ENCODE measurements at regions not wholly inside any gene's neighbourhood (a gene's known extent, or its start where the extent isn't known, plus 50 kb on each side); places are given as distances from the start of the nearest gene placed in this dataset.

GRCh38 chr14:84643446-84643845, 886.5 kb upstream of the FLRT2 start:
- Histone ChIP-seq H3K9me2 (ENCODE audit: insufficient read depth, low read length) (no peaks in the 10 kb centered on the region), H3K9me3 (ENCODE audit: low read length) (no peaks in the 10 kb centered on the region), H2AFZ (ENCODE audit: low read depth, low read length) (no peak overlapping the region), H3K27ac (ENCODE audit: low read length) (no peak overlapping the region), H3K27me3 (ENCODE audit: insufficient read depth, low read depth, low read length) (no peaks in the 10 kb centered on the region), H3K79me2 (replicated peaks; ENCODE audit: insufficient read depth, low read length) (no peaks in the 10 kb centered on the region), H3K4me2 (ENCODE audit: low read length) (no peak overlapping the region), H3K36me3 (ENCODE audit: insufficient read depth, low read length) (no peaks in the 10 kb centered on the region), H3F3A (ENCODE audit: insufficient read depth, low read length, poor library complexity, severe bottlenecking) (no peaks in the 10 kb centered on the region), H4K20me1 (ENCODE audit: insufficient read depth) (no peaks in the 10 kb centered on the region), H3K9ac (ENCODE audit: low read length) (no peak overlapping the region), H3K4me3 (ENCODE audit: low read length) (no peak overlapping the region)
- TF ChIP-seq EP300 (conservative IDR thresholded peaks at IDR 0.05; ENCODE audit: poor library complexity, severe bottlenecking): no peak
- TF ChIP-seq REST (IDR thresholded peaks at IDR 0.05; ENCODE audit: borderline replicate concordance): no peak
- no peak for TF ChIP-seq POLR2AphosphoS5 (IDR thresholded peaks at IDR 0.05)
- TF ChIP-seq RAD21 (conservative IDR thresholded peaks at IDR 0.05): no peak
- no peak for TF ChIP-seq TAF1 (IDR thresholded peaks at IDR 0.05; ENCODE audit: low read depth)
- no peak for TF ChIP-seq MXI1 (conservative IDR thresholded peaks at IDR 0.05; ENCODE audit: poor library complexity, severe bottlenecking)
- TF ChIP-seq, protein P1, sequence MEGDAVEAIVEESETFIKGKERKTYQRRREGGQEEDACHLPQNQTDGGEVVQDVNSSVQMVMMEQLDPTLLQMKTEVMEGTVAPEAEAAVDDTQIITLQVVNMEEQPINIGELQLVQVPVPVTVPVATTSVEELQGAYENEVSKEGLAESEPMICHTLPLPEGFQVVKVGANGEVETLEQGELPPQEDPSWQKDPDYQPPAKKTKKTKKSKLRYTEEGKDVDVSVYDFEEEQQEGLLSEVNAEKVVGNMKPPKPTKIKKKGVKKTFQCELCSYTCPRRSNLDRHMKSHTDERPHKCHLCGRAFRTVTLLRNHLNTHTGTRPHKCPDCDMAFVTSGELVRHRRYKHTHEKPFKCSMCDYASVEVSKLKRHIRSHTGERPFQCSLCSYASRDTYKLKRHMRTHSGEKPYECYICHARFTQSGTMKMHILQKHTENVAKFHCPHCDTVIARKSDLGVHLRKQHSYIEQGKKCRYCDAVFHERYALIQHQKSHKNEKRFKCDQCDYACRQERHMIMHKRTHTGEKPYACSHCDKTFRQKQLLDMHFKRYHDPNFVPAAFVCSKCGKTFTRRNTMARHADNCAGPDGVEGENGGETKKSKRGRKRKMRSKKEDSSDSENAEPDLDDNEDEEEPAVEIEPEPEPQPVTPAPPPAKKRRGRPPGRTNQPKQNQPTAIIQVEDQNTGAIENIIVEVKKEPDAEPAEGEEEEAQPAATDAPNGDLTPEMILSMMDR (IDR thresholded peaks at IDR 0.05; ENCODE audit: poor library complexity, severe bottlenecking): no peak
- TF ChIP-seq SMC3 (conservative IDR thresholded peaks at IDR 0.05; ENCODE audit: poor library complexity): no peak

DNA sequence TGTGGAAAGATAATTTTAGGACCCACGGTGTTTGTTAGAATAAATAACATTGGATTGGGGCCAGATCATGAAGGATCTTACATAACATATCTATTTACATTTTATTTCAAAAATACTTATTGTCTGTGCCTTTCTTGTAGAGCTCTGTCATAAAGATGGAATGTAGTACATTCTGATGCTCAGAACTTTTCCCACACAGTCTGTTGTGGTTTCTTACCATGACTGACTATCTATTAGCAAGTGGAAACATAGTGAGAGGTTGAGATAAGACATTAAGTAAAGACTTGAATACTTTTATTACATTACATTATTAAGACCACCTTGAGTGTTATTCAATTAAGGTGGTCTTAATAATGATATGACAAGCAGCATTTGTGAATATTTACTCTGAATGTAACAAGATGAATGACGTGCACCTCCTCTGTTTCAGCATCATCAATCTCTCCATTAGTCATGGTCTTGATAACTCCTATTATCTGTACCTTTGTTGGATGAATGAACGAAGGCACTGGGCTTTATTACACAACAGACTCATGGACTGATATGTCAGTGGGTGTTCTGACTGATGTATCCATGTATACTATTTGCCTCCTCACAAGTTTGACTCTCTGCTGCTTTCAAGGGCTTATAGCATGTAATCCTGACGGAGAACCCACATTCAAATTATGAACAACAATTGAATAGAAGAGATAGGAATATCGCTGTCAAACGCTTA, 883.0 kb upstream of the FLRT2 start:
- Histone ChIP-seq H3K36me3 (ENCODE audit: insufficient read depth, low read length) (no peaks in the 10 kb centered on the region), H3K9me3 (ENCODE audit: low read length) (no peaks in the 10 kb centered on the region), H3K4me3 (ENCODE audit: low read length) (no peak overlapping the region), H3F3A (ENCODE audit: insufficient read depth, low read length, poor library complexity, severe bottlenecking) (no peaks in the 10 kb centered on the region), H3K9me2 (ENCODE audit: insufficient read depth, low read length) (no peaks in the 10 kb centered on the region), H3K4me2 (ENCODE audit: low read length) (no peak overlapping the region), H2AFZ (ENCODE audit: low read depth, low read length) (no peak overlapping the region), H3K9ac (ENCODE audit: low read length) (no peak overlapping the region), H3K27ac (ENCODE audit: low read length) (no peak overlapping the region), H3K27me3 (ENCODE audit: insufficient read depth, low read depth, low read length) (no peaks in the 10 kb centered on the region), H4K20me1 (ENCODE audit: insufficient read depth) (no peaks in the 10 kb centered on the region), H3K79me2 (replicated peaks; ENCODE audit: insufficient read depth, low read length) (no peaks in the 10 kb centered on the region)
- TF ChIP-seq EZH2 (IDR thresholded peaks at IDR 0.05; ENCODE audit: borderline replicate concordance, insufficient read depth, low read length, poor library complexity, severe bottlenecking) (no peak), RAD21 (conservative IDR thresholded peaks at IDR 0.05) (no peak), EP300 (conservative IDR thresholded peaks at IDR 0.05; ENCODE audit: poor library complexity, severe bottlenecking) (no peak)
- TF ChIP-seq, protein P1 (IDR thresholded peaks at IDR 0.05; ENCODE audit: poor library complexity, severe bottlenecking): no peak
